HepG2 (cell line): ENCODE measurements at regions not wholly inside any gene's neighbourhood (a gene's known extent, or its start where the extent isn't known, plus 50 kb on each side); places are given as distances from the start of the nearest gene placed in this dataset.

Source experiments
- ATAC-seq: fragments of 200-7000 bp; cut with Tn5 transposase; 3 replicates; pipeline ENCODE4 v1.9.1; 2020; ENCODE audit warnings: mild to moderate bottlenecking, moderate library complexity
- BruUV-seq: library from RNA; stranded (reverse); fragments of 400-500 nt; replicated peaks from 2 replicates; lab custom pipeline; 2021; lab: Mats Ljungman, UMichigan
- CTCF ChIA-PET: fragments of 300-600 bp; formaldehyde crosslinking; extraction: SDS; loops from one replicate; lab custom pipeline; 2021; ENCODE audit warnings: low total read pairs, inconsistent platforms, low intra/inter-chr PET ratio; lab: Yijun Ruan, JAX
- POLR2A ChIA-PET: fragments of 350-600 bp; sonication (Branson Sonifier 250); formaldehyde crosslinking; loops from one replicate; lab custom pipeline; 2020; ENCODE audit warnings: antibody characterized with exemption, inconsistent platforms; lab: Yijun Ruan, JAX
- DNase-seq: peaks from one replicate; pipeline ENCODE4 v3.0.0-alpha.2; 2015; ENCODE audit warnings: low spot score
- FAIRE-seq: peaks from 3 replicates; lab custom pipeline; 2011; peaks lifted over from hg19 to GRCh38; lab: Jason Lieb, UNC
- H2AFZ ChIP-seq: one replicate; pipeline ENCODE4 v1.6.1; 2011; ENCODE audit warnings: low read length, inconsistent platforms
- H3K27ac ChIP-seq: fragments of 300-600 bp; 3 replicates; pipeline ENCODE4 v1.8.0; 2011; ENCODE audit warnings: mixed run types, mild to moderate bottlenecking, mixed read lengths, low read length, inconsistent platforms; ENCODE audit not compliant: insufficient read depth; ENCODE audit errors: extremely low read length
- H3K27me3 ChIP-seq, 2 experiments: fragments of 200-600 bp in 1 of 2; 2 replicates in 1 of 2; 3 replicates in 1 of 2; pipeline versions ENCODE4 v1.6.0 to v1.8.0; 2011; ENCODE audit warnings: low read length in 2 of 2, mild to moderate bottlenecking in 2 of 2, moderate library complexity in 2 of 2, inconsistent platforms in 1 of 2; ENCODE audit not compliant: insufficient read depth in 2 of 2, control insufficient read depth in 1 of 2
- H3K36me3 ChIP-seq, 2 experiments: fragments of 200-600 bp in 1 of 2; replicated peaks in 1 of 2; 2 replicates in 1 of 2; 3 replicates in 1 of 2; pipeline versions ENCODE4 v1.5.1 to v1.8.0; 2011; ENCODE audit warnings: low read length in 2 of 2, inconsistent platforms in 1 of 2; ENCODE audit not compliant: insufficient read depth in 2 of 2, control insufficient read depth in 1 of 2
- H3K4me1 ChIP-seq: 2 replicates; pipeline ENCODE4 v1.5.1; 2012; ENCODE audit warnings: low read length, inconsistent platforms; ENCODE audit not compliant: insufficient read depth
- H3K4me2 ChIP-seq: 2 replicates; pipeline ENCODE4 v1.6.0; 2011; ENCODE audit warnings: low read depth, low read length, inconsistent platforms
- H3K4me3 ChIP-seq, 3 experiments: fragments of 200-600 bp in 1 of 3; sonication (generic), shearing (Covaris generic) in 1 of 3; replicated peaks in 1 of 3; 2 replicates each; pipeline ENCODE4 v1.5.1; 2011 to 2016; ENCODE audit warnings: low read length in 3 of 3, inconsistent platforms in 2 of 3, low read depth in 2 of 3, mild to moderate bottlenecking in 2 of 3, control low read depth in 1 of 3, mixed read lengths in 1 of 3; ENCODE audit not compliant: insufficient read depth in 1 of 3
- H3K79me2 ChIP-seq: one replicate; pipeline ENCODE4 v1.6.1; 2011; ENCODE audit warnings: low read length, inconsistent platforms; ENCODE audit not compliant: insufficient read depth
- H3K9ac ChIP-seq: 2 replicates; pipeline ENCODE4 v1.6.0; 2011; ENCODE audit warnings: mild to moderate bottlenecking, low read depth, low read length, inconsistent platforms; ENCODE audit not compliant: insufficient read depth
- H3K9me3 ChIP-seq: 2 replicates; pipeline ENCODE4 v1.5.1; 2012; ENCODE audit warnings: mild to moderate bottlenecking, low read length
- H4K20me1 ChIP-seq: 2 replicates; pipeline ENCODE4 v1.6.0; 2011; ENCODE audit warnings: inconsistent platforms, mild to moderate bottlenecking, low read length, moderate library complexity; ENCODE audit not compliant: insufficient read depth
- CBX2 ChIP-seq, 2 experiments: fragments of 200-600 bp in 1 of 2; sonication (generic); formaldehyde crosslinking in 1 of 2; IDR thresholded peaks; 2 replicates each; pipeline versions ENCODE4 v1.7.0 to v1.8.1; 2018 to 2022; ENCODE audit warnings: low read depth in 2 of 2, low read length in 1 of 2, mild to moderate bottlenecking in 1 of 2, missing genetic modification reagents in 1 of 2
- GPBP1L1 ChIP-seq: sonication (generic); formaldehyde crosslinking; IDR thresholded peaks from 2 replicates; pipeline ENCODE4 v1.5.0; 2020; ENCODE audit warnings: mild to moderate bottlenecking, missing genetic modification reagents
- HMG20A ChIP-seq: IDR thresholded peaks from 2 replicates; pipeline ENCODE4 v1.6.1; 2016; ENCODE audit warnings: borderline replicate concordance
- JUNB ChIP-seq: sonication (generic); formaldehyde crosslinking; IDR thresholded peaks from 2 replicates; pipeline ENCODE4 v1.8.0; 2022; ENCODE audit warnings: missing genetic modification reagents, mild to moderate bottlenecking, borderline replicate concordance
- KDM2A ChIP-seq: sonication (generic); formaldehyde crosslinking; IDR thresholded peaks from 2 replicates; pipeline ENCODE4 v1.4.0; 2020; ENCODE audit warnings: low read depth, missing genetic modification reagents, borderline replicate concordance
- NFE2 ChIP-seq: sonication (generic); formaldehyde crosslinking; IDR thresholded peaks from 2 replicates; pipeline ENCODE4 v1.4.0; 2020; ENCODE audit warnings: missing genetic modification reagents
- SNAPC4 ChIP-seq: sonication (generic); formaldehyde crosslinking; IDR thresholded peaks from 2 replicates; pipeline ENCODE4 v1.4.0; 2020; ENCODE audit warnings: mild to moderate bottlenecking, missing genetic modification reagents
- ZBTB2 ChIP-seq: sonication (generic); formaldehyde crosslinking; IDR thresholded peaks from 2 replicates; pipeline ENCODE4 v1.8.0; 2022; ENCODE audit warnings: low read depth, missing genetic modification reagents
- ZBTB42 ChIP-seq: sonication (generic); formaldehyde crosslinking; IDR thresholded peaks from 2 replicates; pipeline ENCODE4 v1.5.0; 2020; ENCODE audit warnings: mild to moderate bottlenecking, missing genetic modification reagents
- ZMYM3 ChIP-seq: sonication (generic); formaldehyde crosslinking; IDR thresholded peaks from 2 replicates; pipeline ENCODE4 v1.5.1; 2020; ENCODE audit warnings: mild to moderate bottlenecking, missing genetic modification reagents
- ZNF30 ChIP-seq: sonication (generic); formaldehyde crosslinking; IDR thresholded peaks from 2 replicates; pipeline ENCODE4 v1.5.0; 2020; ENCODE audit warnings: mild to moderate bottlenecking, missing genetic modification reagents
- ZNF451 ChIP-seq: sonication (generic); formaldehyde crosslinking; IDR thresholded peaks from 2 replicates; pipeline ENCODE4 v1.5.0; 2020; ENCODE audit warnings: mild to moderate bottlenecking, missing genetic modification reagents
- ZNF589 ChIP-seq: sonication (generic); formaldehyde crosslinking; conservative IDR thresholded peaks from 2 replicates; pipeline ENCODE4 v1.8.0; 2022; ENCODE audit warnings: mild to moderate bottlenecking, moderate library complexity, missing genetic modification reagents
- ZNF629 ChIP-seq: sonication (generic); formaldehyde crosslinking; conservative IDR thresholded peaks from 2 replicates; pipeline ENCODE4 v1.5.0; 2020; ENCODE audit warnings: missing genetic modification reagents
- ZNF747 ChIP-seq: sonication (generic); formaldehyde crosslinking; IDR thresholded peaks from 2 replicates; pipeline ENCODE4 v1.8.1; 2023; ENCODE audit warnings: missing genetic modification reagents, mild to moderate bottlenecking, borderline replicate concordance
- WGBS: methylation state at CpG from one replicate; pipeline ENCODE4 v1.1.6; 2017; ENCODE audit warnings: low lambda C conversion rate; 5-methylcytosine and 5-hydroxymethylcytosine counted together
- in situ Hi-C: cut with HindIII; loops from 2 replicates; pipeline ENCODE4 v1.10.0; 2017; ENCODE audit warnings: low pct_unique_long_range_greater_than_20kb; ENCODE audit not compliant: extremely low pct_ligation_motif_present
- intact Hi-C: fragments of 100-400 bp; cut with micrococcal nuclease; formaldehyde crosslinking; loops from one replicate; pipeline ENCODE4 v1.10.0; 2022; ENCODE audit not compliant: unreplicated experiment
- TF ChIP-seq, protein P1 (sequence below): sonication (generic); formaldehyde crosslinking; IDR thresholded peaks from 2 replicates; pipeline ENCODE4 v1.8.0; 2022; ENCODE audit warnings: missing genetic modification reagents, mild to moderate bottlenecking, inconsistent platforms, borderline replicate concordance

GRCh38 chr6:149228311-149228955 is 89.1 kb upstream of the TAB2 start:
- peaks cover 0 to 34% of the 10 kb centered on the region in 2 experiments; a peak in 4 of 5 replicates for H3K27me3 ChIP-seq
- BruUV-seq: no TSS peak
- no peak overlapping the region for H3K9ac ChIP-seq
- WGBS: 39% methylated on average over 12 of the region's 12 CpGs
- H3K9me3 ChIP-seq: no peaks in the 10 kb centered on the region
- no peaks in the 10 kb centered on the region for H4K20me1 ChIP-seq
- H3K4me2 ChIP-seq: no peak overlapping the region
- no peak overlapping the region for H3K4me3 ChIP-seq
- POLR2A ChIA-PET: no interaction called here
- ATAC-seq: no peak; the same call in 2 of the 3 replicates
- CTCF ChIA-PET: no interaction called here
- H2AFZ ChIP-seq: no peak overlapping the region
- no peaks in the 10 kb centered on the region for H3K79me2 ChIP-seq
- DNase-seq: no peak
- FAIRE-seq: no peak
- no peaks in the 10 kb centered on the region for H3K36me3 ChIP-seq
- H3K4me1 ChIP-seq: peaks cover 33% of the 10 kb centered on the region
- intact Hi-C loops: no loop called here
- no peak overlapping the region for H3K27ac ChIP-seq
- in situ Hi-C loops: no loop called here
- TF ChIP-seq JUNB (CRISPR knock-in tag): no peak
- no peak for TF ChIP-seq SNAPC4 (CRISPR knock-in tag)
- TF ChIP-seq ZNF30: no peak
- no peak for TF ChIP-seq ZNF451 (CRISPR knock-in tag)
- TF ChIP-seq HMG20A: no peak
- TF ChIP-seq NFE2 (CRISPR knock-in tag): no peak
- TF ChIP-seq CBX2 (IDR thresholded peaks at IDR 0.05; ENCODE audit: low read depth, low read length): no peak
- no peak for TF ChIP-seq CBX2 (CRISPR knock-in tag; IDR thresholded peaks at IDR 0.05; ENCODE audit: low read depth)
- no peak for TF ChIP-seq KDM2A (CRISPR knock-in tag)
- no peak for TF ChIP-seq GPBP1L1 (CRISPR knock-in tag)
- TF ChIP-seq, protein P1, sequence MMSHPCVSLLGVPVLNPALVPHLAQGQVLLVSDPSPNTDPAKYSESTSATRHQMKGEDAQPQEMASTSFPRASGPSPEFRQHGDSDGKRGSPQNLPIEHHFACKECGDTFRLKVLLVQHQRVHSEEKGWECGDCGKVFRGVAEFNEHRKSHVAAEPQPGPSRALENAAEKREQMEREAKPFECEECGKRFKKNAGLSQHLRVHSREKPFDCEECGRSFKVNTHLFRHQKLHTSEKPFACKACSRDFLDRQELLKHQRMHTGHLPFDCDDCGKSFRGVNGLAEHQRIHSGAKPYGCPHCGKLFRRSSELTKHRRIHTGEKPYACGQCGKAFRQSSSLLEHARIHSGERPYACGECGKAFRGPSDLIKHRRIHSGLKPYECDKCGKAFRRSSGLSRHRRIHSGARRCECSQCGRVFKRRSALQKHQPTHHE (CRISPR knock-in tag): no peak
- TF ChIP-seq ZBTB2 (CRISPR knock-in tag): no peak
- no peak for TF ChIP-seq ZNF747 (CRISPR knock-in tag)
- no peak for TF ChIP-seq ZBTB42 (CRISPR knock-in tag)
- TF ChIP-seq ZNF629 (CRISPR knock-in tag): no peak
- no peak for TF ChIP-seq ZMYM3 (CRISPR knock-in tag)
- no peak for TF ChIP-seq ZNF589 (CRISPR knock-in tag)
